ENCODE measurements at regions not wholly inside any gene's neighbourhood (a gene's known extent, or its start where the extent isn't known, plus 50 kb on each side); places are given as distances from the start of the nearest gene placed in this dataset.

DNA sequence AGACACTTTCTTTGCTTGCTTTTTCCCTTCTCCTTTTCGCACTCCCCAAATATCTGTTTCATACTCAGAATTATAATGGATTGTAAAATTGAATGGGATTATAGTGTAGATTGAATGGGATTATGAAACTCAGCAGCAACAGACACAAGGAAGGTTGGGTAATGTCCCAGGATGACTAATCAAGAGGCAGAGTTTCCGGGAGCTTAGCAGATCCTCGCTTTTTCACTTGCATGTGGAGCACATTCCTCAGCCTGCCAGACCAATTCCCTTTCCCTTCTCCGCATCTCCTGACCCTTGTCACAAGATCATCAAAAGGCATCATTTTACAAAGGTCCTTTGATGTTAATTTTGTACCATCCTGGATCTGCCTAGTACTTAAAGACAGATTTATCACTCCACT lies 55.1 kb upstream of the SLC1A1 start:
- no peak for DNase-seq

DNA sequence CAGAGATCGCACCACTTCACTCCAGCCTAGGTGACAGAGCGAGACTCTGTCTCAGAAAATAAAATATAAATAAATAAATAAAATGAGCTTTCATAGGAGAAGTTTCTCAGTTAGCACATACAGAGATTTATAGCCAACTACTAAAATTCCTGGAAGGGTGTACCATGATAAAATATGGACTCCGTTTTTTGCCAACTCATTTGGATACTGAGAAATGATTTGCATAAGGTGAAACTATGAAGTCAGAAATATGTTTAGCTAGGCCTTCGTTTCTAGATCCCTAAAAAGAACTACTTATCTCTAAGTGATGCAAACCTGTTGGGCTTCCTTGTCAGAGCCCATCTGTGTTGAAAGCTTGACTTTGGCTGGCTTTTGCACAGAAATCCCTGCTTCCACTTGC lies 56.9 kb upstream of the SLC1A1 start:
- no peak for DNase-seq

GRCh38 chr9:4430432-4431261 lies 59.6 kb upstream of the SLC1A1 start:
- DNase-seq = no peak

DNA sequence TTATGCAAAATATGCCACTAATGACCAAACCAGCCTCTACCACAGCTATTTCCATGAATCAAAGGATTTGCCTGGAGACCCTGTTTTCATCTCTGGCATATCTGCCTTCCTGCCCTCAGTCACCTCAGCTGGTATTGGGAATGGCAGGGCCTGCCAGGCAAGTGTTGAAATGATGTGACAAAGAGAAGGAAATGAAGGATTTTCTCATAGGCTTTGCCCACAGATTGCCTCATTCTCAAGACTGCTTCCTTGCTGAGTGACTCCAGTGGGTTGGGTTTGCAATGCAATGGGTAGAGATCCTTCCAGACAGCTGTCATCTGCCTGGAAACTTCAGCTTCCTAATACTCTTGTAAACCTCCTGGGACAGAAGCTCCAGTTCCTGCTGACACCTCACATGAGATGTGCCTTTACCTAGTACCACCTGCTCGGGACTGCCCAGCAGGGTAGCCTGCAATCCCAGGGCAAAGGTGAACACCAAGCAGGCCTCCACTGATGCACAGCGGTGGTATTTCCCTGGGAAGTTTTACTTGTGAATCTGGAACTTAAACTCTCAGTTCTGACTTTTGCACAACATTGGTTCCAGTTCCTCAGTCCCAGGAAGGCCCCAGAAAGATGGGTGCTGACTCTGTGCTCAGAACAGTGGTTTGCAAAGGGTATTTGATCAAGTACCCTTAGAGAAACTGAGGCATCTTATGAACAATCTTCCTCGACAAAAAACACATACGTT lies 64.8 kb upstream of the SLC1A1 start:
- no peak for DNase-seq

- no peak for DNase-seq
These were observed 65.4 kb upstream of the SLC1A1 start for GRCh38 chr9:4424891-4425290.

- DNase-seq = no peak
These were observed 66.2 kb upstream of the SLC1A1 start for GRCh38 chr9:4424038-4424437.

DNA sequence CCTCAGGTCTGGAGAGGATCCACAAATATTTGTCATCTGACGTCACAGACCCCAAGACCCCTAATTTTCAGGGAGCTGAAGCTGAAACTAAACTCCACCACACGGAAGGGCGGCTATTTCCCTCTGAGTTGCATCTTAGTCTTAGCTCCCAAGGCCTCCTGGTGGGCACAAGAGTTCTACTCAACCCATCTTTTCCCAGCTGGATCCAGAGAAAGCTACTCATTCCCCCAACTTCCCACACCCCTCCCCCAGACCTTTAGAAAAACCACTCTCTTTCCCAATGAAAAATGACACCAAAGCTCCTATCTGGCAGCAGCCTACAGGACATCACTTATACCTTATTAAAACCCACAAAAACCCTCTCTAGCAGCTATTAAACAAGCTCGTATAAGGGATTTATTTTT lies 67.1 kb upstream of the SLC1A1 start:
- DNase-seq = no peak

DNA sequence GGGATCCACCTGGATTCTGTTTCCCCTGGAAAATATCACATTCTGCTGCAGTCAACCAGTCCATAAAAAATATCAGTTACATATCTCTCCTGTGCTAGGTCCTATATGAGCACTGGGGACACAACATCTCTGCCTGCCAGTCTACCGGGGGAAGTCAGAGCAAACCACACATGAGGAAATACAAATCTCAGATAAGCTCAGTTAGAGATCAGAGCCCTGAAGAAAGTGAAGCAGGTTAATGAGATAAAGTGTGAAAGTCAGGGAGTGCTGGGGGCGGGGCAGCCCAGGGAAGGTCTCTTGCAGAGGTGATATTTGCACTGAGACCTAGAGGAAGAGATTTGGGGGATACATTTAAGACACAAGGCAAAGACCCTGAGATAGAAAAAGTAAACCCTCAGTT lies 67.8 kb upstream of the SLC1A1 start:
- no peak for DNase-seq

DNA sequence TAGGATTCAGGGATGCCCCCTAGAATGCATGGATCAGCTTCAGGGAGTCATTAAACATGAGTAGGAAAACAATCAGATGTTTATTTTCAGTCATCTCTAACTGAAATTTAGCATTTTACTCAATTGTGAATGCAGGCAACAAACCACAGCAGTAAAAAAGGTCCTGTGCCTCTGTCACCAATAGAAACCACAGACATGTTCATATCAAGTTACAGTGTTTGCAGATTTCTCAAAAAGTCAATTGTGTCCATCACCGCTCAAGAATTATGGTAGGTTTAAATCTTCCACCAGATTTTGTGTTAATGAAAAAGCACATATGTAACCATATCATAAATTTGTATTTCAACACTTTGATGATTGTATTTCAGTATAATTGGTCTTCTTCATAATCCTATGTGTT lies 68.4 kb upstream of the SLC1A1 start:
- no peak for DNase-seq

- no peak for DNase-seq
These were observed 69.9 kb upstream of the SLC1A1 start for GRCh38 chr9:4420351-4420750.

DNA sequence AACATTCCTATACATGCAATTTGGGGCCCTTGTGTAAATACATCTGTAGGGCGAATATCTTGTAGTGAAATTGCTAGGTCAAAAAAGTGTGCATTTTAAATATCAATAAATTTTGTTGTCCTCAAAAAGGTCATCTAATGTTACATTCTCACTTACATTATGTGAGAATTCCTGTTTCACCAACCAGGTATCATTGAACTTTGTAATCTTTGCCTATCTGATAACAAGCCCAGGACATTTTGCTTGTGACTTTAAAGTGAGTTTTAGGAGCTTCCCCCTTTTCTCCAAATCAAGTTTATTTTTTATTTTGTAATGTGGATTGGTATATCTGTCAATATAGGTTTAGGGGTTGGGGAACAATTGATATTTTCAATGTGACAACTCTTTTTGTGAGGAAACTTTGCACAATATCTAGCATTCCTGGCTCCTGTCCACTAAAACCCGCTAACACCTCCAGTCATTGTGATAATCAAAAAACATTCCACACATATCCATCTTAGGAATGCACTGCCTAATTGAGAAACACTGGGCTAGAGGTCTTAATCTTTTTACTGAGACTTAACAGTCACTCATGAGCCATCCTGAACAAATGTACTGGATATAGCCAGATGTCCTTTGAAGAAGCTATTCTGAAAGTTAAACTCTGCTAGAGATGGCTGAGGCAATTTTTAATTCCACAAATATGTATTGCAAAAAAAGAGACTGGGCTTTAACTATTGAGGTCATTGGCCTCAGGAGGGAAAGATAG lies 72.5 kb upstream of the SLC1A1 start:
- DNase-seq = no peak

DNA sequence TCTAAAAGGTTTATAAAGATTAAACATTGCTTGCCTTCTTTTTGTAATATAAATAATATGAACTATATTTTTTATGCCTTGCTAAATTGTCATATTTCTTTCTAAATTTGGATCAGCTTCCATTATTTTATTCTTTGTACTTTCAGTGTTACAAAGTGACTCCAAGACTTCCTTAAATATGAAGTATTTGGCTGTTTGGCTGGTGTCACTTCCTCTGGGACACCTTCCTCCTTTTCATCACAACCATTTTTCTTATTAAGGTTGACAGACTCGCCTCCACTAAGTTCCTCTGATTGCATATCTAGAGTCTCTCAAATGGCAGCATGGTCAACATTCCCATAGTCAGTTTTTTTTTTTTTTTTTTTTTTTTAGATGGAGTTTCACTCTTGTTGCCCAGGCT lies 73.8 kb upstream of the SLC1A1 start:
- DNase-seq = no peak

DNA sequence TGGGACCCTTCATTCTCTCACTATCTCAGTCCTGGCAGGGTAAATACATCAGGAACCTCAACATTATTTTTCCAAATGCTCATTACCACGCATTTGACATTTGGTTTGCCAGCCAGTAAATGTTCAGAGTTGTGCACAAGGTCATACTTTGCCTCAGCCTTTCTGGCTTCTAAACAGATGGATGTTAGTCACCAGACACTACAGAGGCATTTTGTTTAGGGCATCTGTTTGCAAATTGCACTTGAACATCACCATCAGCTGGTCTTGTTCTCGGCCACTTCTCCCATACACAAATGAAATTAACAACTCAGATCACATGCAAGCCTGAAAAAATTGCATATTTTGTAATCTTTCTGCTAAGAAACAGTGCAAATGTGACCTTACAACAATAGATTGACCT lies 75.0 kb upstream of the SLC1A1 start:
- DNase-seq = no peak

DNA sequence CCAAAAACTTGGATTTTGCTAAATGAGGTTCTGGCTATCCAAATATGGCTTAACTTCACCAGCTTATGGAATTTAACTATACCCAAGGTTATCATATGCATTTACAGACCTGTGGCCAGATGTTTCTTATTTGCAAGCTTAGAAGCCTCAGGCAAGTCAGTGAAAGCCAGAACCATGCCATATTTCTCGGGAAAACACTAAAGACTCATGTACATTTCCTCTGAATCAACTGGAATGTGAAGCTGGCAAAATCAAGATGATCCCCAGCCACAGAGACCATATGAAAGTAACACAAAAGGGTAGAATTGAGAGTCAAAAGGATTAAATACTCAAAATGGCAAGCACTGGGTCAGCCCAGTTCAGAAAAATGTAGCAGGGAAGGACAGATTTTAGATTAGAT lies 76.4 kb upstream of the SLC1A1 start:
- no peak for DNase-seq

DNA sequence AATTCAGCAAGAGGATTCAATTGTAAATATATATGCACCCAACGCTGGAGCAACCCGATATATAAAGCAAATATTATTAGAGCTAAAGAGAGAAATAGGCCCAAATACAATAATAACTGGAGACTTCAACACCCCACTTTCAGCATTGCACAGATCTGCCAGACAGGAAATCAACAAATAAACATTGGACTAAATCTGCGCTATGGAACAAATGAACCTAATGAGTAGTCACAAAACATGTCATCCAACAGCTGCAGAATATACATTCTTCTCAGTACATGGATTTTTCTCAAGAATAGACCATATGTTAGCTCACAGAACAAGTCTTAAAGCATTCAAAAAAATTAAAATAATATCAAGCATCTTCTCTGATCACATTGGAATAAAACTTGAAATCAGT lies 86.1 kb upstream of the SLC1A1 start:
- no peak for DNase-seq

- DNase-seq = no peak
These were observed 87.8 kb upstream of the SLC1A1 start for GRCh38 chr9:4402501-4402900.

GRCh38 chr9:4400731-4401130 lies 89.5 kb upstream of the SLC1A1 start:
- DNase-seq = no peak

GRCh38 chr9:4397917-4398316 lies 92.4 kb upstream of the SLC1A1 start:
- no peak for DNase-seq

DNA sequence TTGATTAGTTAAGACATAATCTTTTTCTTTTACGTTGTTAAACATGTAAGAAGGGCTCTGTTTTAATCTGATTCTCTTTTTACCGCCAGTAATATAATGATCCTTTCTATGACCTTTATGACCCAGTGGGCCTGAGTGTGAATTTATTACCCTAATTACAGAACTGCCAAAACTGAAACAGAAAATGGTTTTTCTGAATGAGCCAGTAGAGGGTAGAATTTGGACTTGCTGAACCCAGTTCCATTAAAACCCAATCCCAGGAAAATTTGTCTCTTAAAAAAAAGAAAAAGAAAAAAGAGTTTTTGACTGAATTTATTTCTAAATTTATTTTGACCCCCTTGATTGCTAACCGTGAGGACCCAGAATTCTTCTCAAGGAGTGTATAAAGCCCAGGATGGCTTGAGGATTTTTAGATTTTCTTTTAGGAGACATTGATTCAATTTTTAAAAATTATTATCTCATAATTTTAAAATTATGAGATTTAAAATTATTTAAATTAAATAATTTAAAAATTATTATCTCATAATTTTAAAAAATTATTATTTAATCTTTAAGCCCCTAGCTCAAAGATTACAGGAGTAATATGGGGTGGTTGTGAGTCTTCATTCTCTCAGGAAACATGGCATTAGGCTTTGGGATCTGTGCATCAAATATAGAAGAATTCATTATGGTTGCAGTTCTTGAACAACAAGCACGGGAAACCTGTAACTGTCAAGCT lies 94.1 kb upstream of the GLIS3 start:
- no peak for DNase-seq

- DNase-seq = no peak
These were observed 89.9 kb upstream of the GLIS3 start for GRCh38 chr9:4389755-4390154.

DNA sequence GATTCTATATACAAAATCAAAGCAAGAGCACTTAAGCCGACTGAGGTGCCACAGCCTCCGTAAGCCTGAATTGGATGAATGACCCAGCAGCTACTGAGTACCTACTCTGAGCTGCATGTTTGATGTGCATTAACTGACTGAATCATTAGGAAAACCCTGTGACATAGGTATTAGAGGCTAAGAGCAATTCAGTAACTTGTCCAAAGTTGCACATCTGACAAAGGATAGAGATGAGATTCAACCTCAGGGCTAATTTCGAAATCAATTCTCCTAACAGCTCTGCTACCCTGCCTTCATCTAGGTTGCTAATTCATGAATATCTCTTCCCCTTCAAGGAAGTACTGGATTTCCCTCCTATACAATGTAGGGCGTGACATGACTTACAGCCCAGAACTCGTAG lies 89.1 kb upstream of the GLIS3 start:
- DNase-seq = no peak

DNA sequence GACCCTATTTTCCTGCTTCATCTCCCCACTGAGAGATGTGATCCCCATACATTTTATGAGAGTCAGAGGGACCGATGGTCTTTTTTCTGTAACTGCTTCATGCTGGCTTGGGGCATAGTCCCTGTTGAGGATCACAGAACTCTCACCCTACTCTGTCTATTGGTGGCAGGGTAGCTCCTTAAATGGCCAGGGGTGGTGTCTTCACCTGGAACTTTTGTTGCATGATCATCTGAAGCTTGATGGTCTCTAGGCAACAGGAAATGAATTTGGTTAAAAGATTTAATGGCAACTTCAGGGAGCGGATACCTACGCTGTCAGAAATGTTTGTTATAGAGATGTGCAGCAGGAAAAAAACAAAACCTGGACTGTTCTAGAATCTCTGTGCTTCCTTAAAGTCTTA lies 87.0 kb upstream of the GLIS3 start:
- DNase-seq = no peak

DNA sequence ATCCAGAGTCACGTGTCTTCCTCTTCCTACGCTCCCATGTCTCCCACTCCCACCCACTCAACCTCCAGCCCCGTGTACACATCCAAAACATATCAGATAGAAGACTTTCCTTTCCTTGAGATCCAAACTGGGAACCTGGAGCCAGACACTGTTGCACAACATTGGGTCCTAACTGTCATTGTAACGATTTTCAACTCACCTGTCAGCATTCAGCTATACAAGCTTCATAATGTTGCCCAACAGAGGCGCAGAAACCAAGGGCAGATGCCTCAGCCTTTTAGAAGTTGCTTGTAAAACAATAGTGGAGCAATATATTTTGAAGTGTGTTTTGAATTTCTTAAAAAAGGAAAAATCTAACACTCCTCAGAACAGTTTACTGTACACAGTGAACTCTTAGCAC lies 84.9 kb upstream of the GLIS3 start:
- no peak for DNase-seq
